ENCODE measurements at regions not wholly inside any gene's neighbourhood (a gene's known extent, or its start where the extent isn't known, plus 50 kb on each side); places are given as distances from the start of the nearest gene placed in this dataset.
"Not testable (repeated sequence)": the region's sequence is repeated elsewhere in the genome, so short reads cannot be mapped to it uniquely, and the experiment has no call there.

DNA sequence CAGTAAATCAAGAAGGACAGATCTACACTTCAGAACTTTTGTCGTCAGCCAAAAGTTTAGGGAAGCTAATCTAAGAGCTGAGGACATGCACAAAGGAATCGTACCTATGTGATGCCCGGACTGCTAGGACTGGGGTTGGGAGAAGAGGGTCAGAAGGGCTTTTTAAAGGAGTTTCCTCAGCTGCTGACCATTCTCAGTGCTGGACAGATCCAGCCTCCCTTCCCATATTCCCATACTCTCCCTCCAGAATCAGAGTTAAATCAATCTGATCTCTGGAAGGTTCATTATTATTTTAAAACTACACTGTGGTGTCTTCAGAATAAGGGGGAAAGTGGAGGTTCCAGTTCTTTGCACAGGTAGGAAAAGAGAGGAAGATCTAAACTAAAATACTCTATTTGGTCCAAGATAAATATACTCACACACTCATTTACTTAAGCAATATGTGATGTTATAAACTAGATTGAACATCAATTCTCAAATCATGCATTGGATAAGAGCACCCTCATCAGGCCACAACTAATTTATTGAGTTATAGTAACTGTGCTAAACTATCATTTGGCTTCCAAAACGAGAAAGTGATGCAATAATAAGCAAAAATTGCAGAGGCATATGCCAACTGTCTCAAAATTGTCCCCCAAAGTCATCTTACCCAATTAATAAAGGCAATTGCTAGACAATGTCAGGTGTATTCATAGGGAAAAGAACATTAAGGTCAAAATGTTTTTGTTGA lies 124.7 kb downstream of the HNRNPD start:
- no peaks in the 10 kb centered on the region for H3K36me3 ChIP-seq (ENCODE audit: control insufficient read depth in 2 of 2, insufficient read depth in 2 of 2, low read length in 2 of 2)
- H3K27me3 ChIP-seq (ENCODE audit: control insufficient read depth in 2 of 2, insufficient read depth in 2 of 2, low read length in 2 of 2) = no peaks in the 10 kb centered on the region
- H3K4me3 ChIP-seq (ENCODE audit: low read length in 2 of 2) = no peak overlapping the region
- no peaks in the 10 kb centered on the region for H3K9me3 ChIP-seq (ENCODE audit: control insufficient read depth in 2 of 2, low read length in 2 of 2)
- no peak overlapping the region for H3K27ac ChIP-seq (ENCODE audit: low read depth in 2 of 2, low read length in 2 of 2)
- H3K9ac ChIP-seq (ENCODE audit: low read depth in 1 of 2, low read length in 2 of 2) = no peak overlapping the region
- no peaks in the 10 kb centered on the region for H3K4me1 ChIP-seq (ENCODE audit: control insufficient read depth in 2 of 2, insufficient read depth in 2 of 2, low read length in 2 of 2)

- no peaks in the 10 kb centered on the region for H3K27me3 ChIP-seq (ENCODE audit: control insufficient read depth in 2 of 2, insufficient read depth in 2 of 2, low read length in 2 of 2)
- no peaks in the 10 kb centered on the region for H3K9me3 ChIP-seq (ENCODE audit: control insufficient read depth in 2 of 2, low read length in 2 of 2)
- H3K4me1 ChIP-seq (ENCODE audit: control insufficient read depth in 2 of 2, insufficient read depth in 2 of 2, low read length in 2 of 2) = no peaks in the 10 kb centered on the region
- H3K36me3 ChIP-seq (ENCODE audit: control insufficient read depth in 2 of 2, insufficient read depth in 2 of 2, low read length in 2 of 2) = no peaks in the 10 kb centered on the region
- H3K4me3 ChIP-seq (ENCODE audit: low read length in 2 of 2) = no peak overlapping the region
- no peak overlapping the region for H3K9ac ChIP-seq (ENCODE audit: low read depth in 1 of 2, low read length in 2 of 2)
- no peak overlapping the region for H3K27ac ChIP-seq (ENCODE audit: low read depth in 2 of 2, low read length in 2 of 2)
Measured at GRCh38 chr4:82247629-82248028, 126.2 kb downstream of the HNRNPD start.

- Histone ChIP-seq H3K4me1 (ENCODE audit: control insufficient read depth in 2 of 2, insufficient read depth in 2 of 2, low read length in 2 of 2) (no peaks in the 10 kb centered on the region), H3K9ac (ENCODE audit: low read depth in 1 of 2, low read length in 2 of 2) (no peak overlapping the region), H3K27me3 (ENCODE audit: control insufficient read depth in 2 of 2, insufficient read depth in 2 of 2, low read length in 2 of 2) (no peaks in the 10 kb centered on the region), H3K9me3 (ENCODE audit: control insufficient read depth in 2 of 2, low read length in 2 of 2) (no peaks in the 10 kb centered on the region), H3K4me3 (ENCODE audit: low read length in 2 of 2) (no peak overlapping the region), H3K27ac (ENCODE audit: low read depth in 2 of 2, low read length in 2 of 2) (no peak overlapping the region), H3K36me3 (ENCODE audit: control insufficient read depth in 2 of 2, insufficient read depth in 2 of 2, low read length in 2 of 2) (no peaks in the 10 kb centered on the region)
Measured at GRCh38 chr4:82247171-82247570, 126.6 kb downstream of the HNRNPD start.

GRCh38 chr4:82241534-82241933 lies 132.3 kb downstream of the HNRNPD start:
- Histone ChIP-seq H3K36me3 (ENCODE audit: control insufficient read depth in 2 of 2, insufficient read depth in 2 of 2, low read length in 2 of 2) (no peaks in the 10 kb centered on the region), H3K9me3 (ENCODE audit: control insufficient read depth in 2 of 2, low read length in 2 of 2) (no peaks in the 10 kb centered on the region), H3K4me1 (ENCODE audit: control insufficient read depth in 2 of 2, insufficient read depth in 2 of 2, low read length in 2 of 2) (no peaks in the 10 kb centered on the region), H3K9ac (ENCODE audit: low read depth in 1 of 2, low read length in 2 of 2) (no peak overlapping the region), H3K4me3 (ENCODE audit: low read length in 2 of 2) (no peak overlapping the region), H3K27ac (ENCODE audit: low read depth in 2 of 2, low read length in 2 of 2) (no peak overlapping the region), H3K27me3 (ENCODE audit: control insufficient read depth in 2 of 2, insufficient read depth in 2 of 2, low read length in 2 of 2) (no peaks in the 10 kb centered on the region)

GRCh38 chr4:82240410-82240809 lies 133.4 kb downstream of the HNRNPD start:
- no peak overlapping the region for H3K9ac ChIP-seq (ENCODE audit: low read depth in 1 of 2, low read length in 2 of 2)
- H3K36me3 ChIP-seq (ENCODE audit: control insufficient read depth in 2 of 2, insufficient read depth in 2 of 2, low read length in 2 of 2) = no peaks in the 10 kb centered on the region
- H3K4me1 ChIP-seq (ENCODE audit: control insufficient read depth in 2 of 2, insufficient read depth in 2 of 2, low read length in 2 of 2) = no peaks in the 10 kb centered on the region
- H3K27ac ChIP-seq (ENCODE audit: low read depth in 2 of 2, low read length in 2 of 2) = no peak overlapping the region
- no peak overlapping the region for H3K4me3 ChIP-seq (ENCODE audit: low read length in 2 of 2)
- H3K27me3 ChIP-seq (ENCODE audit: control insufficient read depth in 2 of 2, insufficient read depth in 2 of 2, low read length in 2 of 2) = no peaks in the 10 kb centered on the region
- H3K9me3 ChIP-seq (ENCODE audit: control insufficient read depth in 2 of 2, low read length in 2 of 2) = no peaks in the 10 kb centered on the region

GRCh38 chr4:82237142-82237541 lies 136.6 kb downstream of the HNRNPD start:
- not testable (repeated sequence) for H3K27ac ChIP-seq (ENCODE audit: low read depth in 2 of 2, low read length in 2 of 2); H3K27me3 ChIP-seq (ENCODE audit: control insufficient read depth in 2 of 2, insufficient read depth in 2 of 2, low read length in 2 of 2); H3K9ac ChIP-seq (ENCODE audit: low read depth in 1 of 2, low read length in 2 of 2); H3K4me1 ChIP-seq (ENCODE audit: control insufficient read depth in 2 of 2, insufficient read depth in 2 of 2, low read length in 2 of 2); H3K9me3 ChIP-seq (ENCODE audit: control insufficient read depth in 2 of 2, low read length in 2 of 2); H3K4me3 ChIP-seq (ENCODE audit: low read length in 2 of 2); H3K36me3 ChIP-seq (ENCODE audit: control insufficient read depth in 2 of 2, insufficient read depth in 2 of 2, low read length in 2 of 2)

DNA sequence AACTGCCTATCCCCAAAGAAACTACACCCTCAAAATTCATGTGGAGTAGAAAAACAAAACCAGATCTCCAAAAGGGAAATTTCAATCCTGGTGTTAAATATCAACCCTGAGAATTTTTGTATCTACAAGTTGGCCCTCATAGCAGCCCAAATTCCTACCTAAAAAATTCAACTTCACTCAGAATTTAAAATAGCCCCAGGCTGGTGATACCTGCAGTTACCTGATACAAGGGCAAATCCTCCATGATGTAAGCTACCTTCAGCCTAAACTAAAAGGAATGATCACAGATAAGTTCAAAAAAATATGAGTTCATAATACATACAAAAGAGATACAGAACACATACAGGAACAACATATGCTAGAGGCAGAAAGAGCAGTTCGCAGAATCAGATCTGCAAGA lies 138.4 kb downstream of the HNRNPD start:
- no peaks in the 10 kb centered on the region for H3K4me1 ChIP-seq (ENCODE audit: control insufficient read depth in 2 of 2, insufficient read depth in 2 of 2, low read length in 2 of 2)
- no peak overlapping the region for H3K9ac ChIP-seq (ENCODE audit: low read depth in 1 of 2, low read length in 2 of 2)
- H3K4me3 ChIP-seq (ENCODE audit: low read length in 2 of 2) = no peak overlapping the region
- no peaks in the 10 kb centered on the region for H3K36me3 ChIP-seq (ENCODE audit: control insufficient read depth in 2 of 2, insufficient read depth in 2 of 2, low read length in 2 of 2)
- no peaks in the 10 kb centered on the region for H3K9me3 ChIP-seq (ENCODE audit: control insufficient read depth in 2 of 2, low read length in 2 of 2)
- H3K27ac ChIP-seq (ENCODE audit: low read depth in 2 of 2, low read length in 2 of 2) = no peak overlapping the region
- no peaks in the 10 kb centered on the region for H3K27me3 ChIP-seq (ENCODE audit: control insufficient read depth in 2 of 2, insufficient read depth in 2 of 2, low read length in 2 of 2)

DNA sequence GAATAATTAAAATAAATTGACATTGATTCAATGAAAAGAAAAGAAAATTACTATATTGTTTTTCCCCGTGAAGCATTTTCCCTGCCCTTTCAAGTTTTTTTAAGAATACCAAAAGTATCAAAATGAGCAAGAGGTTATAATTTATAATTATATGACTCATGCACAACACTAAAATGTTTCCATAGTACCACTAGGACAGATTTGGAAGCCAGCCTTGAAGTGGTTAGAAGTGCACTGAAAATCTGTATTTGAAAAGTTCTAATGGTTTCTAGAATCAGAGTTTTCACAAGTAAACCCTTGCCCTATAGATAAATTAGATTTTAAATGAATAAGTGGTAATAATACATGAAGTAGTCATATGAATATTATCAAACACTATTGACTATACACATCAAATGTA lies 140.9 kb downstream of the HNRNPD start:
- Histone ChIP-seq H3K36me3 (ENCODE audit: control insufficient read depth in 2 of 2, insufficient read depth in 2 of 2, low read length in 2 of 2) (no peaks in the 10 kb centered on the region), H3K27me3 (ENCODE audit: control insufficient read depth in 2 of 2, insufficient read depth in 2 of 2, low read length in 2 of 2) (no peaks in the 10 kb centered on the region), H3K9ac (ENCODE audit: low read depth in 1 of 2, low read length in 2 of 2) (no peak overlapping the region), H3K27ac (ENCODE audit: low read depth in 2 of 2, low read length in 2 of 2) (no peak overlapping the region), H3K4me1 (ENCODE audit: control insufficient read depth in 2 of 2, insufficient read depth in 2 of 2, low read length in 2 of 2) (no peaks in the 10 kb centered on the region), H3K4me3 (ENCODE audit: low read length in 2 of 2) (no peak overlapping the region), H3K9me3 (ENCODE audit: control insufficient read depth in 2 of 2, low read length in 2 of 2) (no peaks in the 10 kb centered on the region)

DNA sequence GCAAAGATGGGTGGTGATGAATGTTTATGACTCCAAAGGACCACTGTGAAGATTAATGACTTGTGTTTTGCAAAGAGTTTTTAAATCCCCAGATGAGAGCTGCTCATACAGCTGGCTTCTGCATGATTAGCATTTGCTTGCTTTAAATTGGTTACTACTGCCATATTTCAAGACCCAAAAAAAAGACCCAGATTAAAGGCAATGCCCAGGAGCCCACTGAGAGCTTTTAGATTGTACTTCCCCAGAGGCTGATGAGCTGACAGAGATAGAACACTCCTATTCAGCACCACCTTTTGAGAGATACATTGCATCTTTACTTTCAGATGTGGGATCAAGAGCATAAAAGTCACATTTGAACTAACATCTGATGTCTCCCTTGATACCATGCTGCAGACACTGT lies 142.0 kb downstream of the HNRNPD start:
- Histone ChIP-seq H3K27ac (ENCODE audit: low read depth in 2 of 2, low read length in 2 of 2) (no peak overlapping the region), H3K4me3 (ENCODE audit: low read length in 2 of 2) (no peak overlapping the region), H3K27me3 (ENCODE audit: control insufficient read depth in 2 of 2, insufficient read depth in 2 of 2, low read length in 2 of 2) (peaks cover 0 to 3% of the 10 kb centered on the region in 2 donors), H3K9me3 (ENCODE audit: control insufficient read depth in 2 of 2, low read length in 2 of 2) (no peaks in the 10 kb centered on the region), H3K4me1 (ENCODE audit: control insufficient read depth in 2 of 2, insufficient read depth in 2 of 2, low read length in 2 of 2) (no peaks in the 10 kb centered on the region), H3K9ac (ENCODE audit: low read depth in 1 of 2, low read length in 2 of 2) (no peak overlapping the region), H3K36me3 (ENCODE audit: control insufficient read depth in 2 of 2, insufficient read depth in 2 of 2, low read length in 2 of 2) (no peaks in the 10 kb centered on the region)

DNA sequence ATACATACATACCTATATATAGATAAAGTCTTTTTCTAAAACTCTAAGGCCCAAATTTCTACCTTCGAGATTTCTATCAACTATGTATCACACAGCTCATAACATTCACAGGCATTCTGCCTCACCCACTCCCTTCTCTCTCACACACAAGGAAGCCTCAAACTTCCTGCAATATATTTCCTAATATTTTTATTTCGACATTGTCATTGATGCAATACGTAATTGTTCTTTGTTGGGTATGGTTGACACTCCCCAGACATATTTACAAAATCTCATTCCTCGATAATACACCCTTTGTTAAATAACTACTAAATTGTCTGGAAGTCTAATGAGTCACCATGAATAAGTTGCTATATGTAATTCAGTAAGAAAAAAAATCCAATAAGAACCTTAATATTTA lies 143.5 kb downstream of the HNRNPD start:
- Histone ChIP-seq H3K27ac (ENCODE audit: low read depth in 2 of 2, low read length in 2 of 2) (no peak overlapping the region), H3K27me3 (ENCODE audit: control insufficient read depth in 2 of 2, insufficient read depth in 2 of 2, low read length in 2 of 2) (peaks cover 0 to 3% of the 10 kb centered on the region in 2 donors), H3K4me3 (ENCODE audit: low read length in 2 of 2) (no peak overlapping the region), H3K9ac (ENCODE audit: low read depth in 1 of 2, low read length in 2 of 2) (no peak overlapping the region), H3K4me1 (ENCODE audit: control insufficient read depth in 2 of 2, insufficient read depth in 2 of 2, low read length in 2 of 2) (no peaks in the 10 kb centered on the region), H3K9me3 (ENCODE audit: control insufficient read depth in 2 of 2, low read length in 2 of 2) (no peaks in the 10 kb centered on the region), H3K36me3 (ENCODE audit: control insufficient read depth in 2 of 2, insufficient read depth in 2 of 2, low read length in 2 of 2) (no peaks in the 10 kb centered on the region)

- no peak overlapping the region for H3K27ac ChIP-seq (ENCODE audit: low read depth in 2 of 2, low read length in 2 of 2)
- no peak overlapping the region for H3K9ac ChIP-seq (ENCODE audit: low read depth in 1 of 2, low read length in 2 of 2)
- peaks cover 0 to 3% of the 10 kb centered on the region in 2 donors for H3K27me3 ChIP-seq (ENCODE audit: control insufficient read depth in 2 of 2, insufficient read depth in 2 of 2, low read length in 2 of 2)
- no peaks in the 10 kb centered on the region for H3K9me3 ChIP-seq (ENCODE audit: control insufficient read depth in 2 of 2, low read length in 2 of 2)
- H3K36me3 ChIP-seq (ENCODE audit: control insufficient read depth in 2 of 2, insufficient read depth in 2 of 2, low read length in 2 of 2) = no peaks in the 10 kb centered on the region
- H3K4me3 ChIP-seq (ENCODE audit: low read length in 2 of 2) = no peak overlapping the region
- no peaks in the 10 kb centered on the region for H3K4me1 ChIP-seq (ENCODE audit: control insufficient read depth in 2 of 2, insufficient read depth in 2 of 2, low read length in 2 of 2)
Measured at GRCh38 chr4:82225030-82225429, 148.8 kb downstream of the HNRNPD start.

Data from mucosa of rectum (tissue), 2 donors.